AG10803 (cell line): ENCODE measurements at regions not wholly inside any gene's neighbourhood (a gene's known extent, or its start where the extent isn't known, plus 50 kb on each side); places are given as distances from the start of the nearest gene placed in this dataset.

Source experiments
- DNase-seq: peaks from one replicate; pipeline ENCODE4 v3.0.0; 2010; ENCODE audit warnings: low read depth
- H3K4me3 ChIP-seq: 2 replicates; pipeline ENCODE4 v1.5.1; 2011; ENCODE audit warnings: mild to moderate bottlenecking, low read length, control low read depth
- CTCF ChIP-seq: conservative IDR thresholded peaks from 2 replicates; pipeline ENCODE4 v1.5.1; 2011; ENCODE audit warnings: mild to moderate bottlenecking, low read length, control low read depth, inconsistent platforms

- H3K4me3 ChIP-seq: no peak overlapping the region
- TF ChIP-seq CTCF: no peak
- DNase-seq: no peak
Observed at GRCh38 chr4:134773497-134774000, 572.0 kb upstream of the PABPC4L start.

- no peak overlapping the region for H3K4me3 ChIP-seq
Observed at GRCh38 chr4:134762053-134762452, 560.5 kb upstream of the PABPC4L start.

GRCh38 chr4:134756421-134756820, 554.8 kb upstream of the PABPC4L start:
- no peak for TF ChIP-seq CTCF
- H3K4me3 ChIP-seq: no peak overlapping the region
- no peak for DNase-seq

More at GRCh38 chr4:134762053-134762452, 560.5 kb upstream of the PABPC4L start:
- DNase-seq: no peak
- no peak for TF ChIP-seq CTCF

- H3K4me3 ChIP-seq: no peak overlapping the region
- no peak for DNase-seq
- TF ChIP-seq CTCF: no peak
Observed at GRCh38 chr4:134754301-134755019, 552.9 kb upstream of the PABPC4L start.

GRCh38 chr4:134753390-134753789, 551.8 kb upstream of the PABPC4L start:
- no peak for TF ChIP-seq CTCF
- H3K4me3 ChIP-seq: no peak overlapping the region
- no peak for DNase-seq

GRCh38 chr4:134747108-134747805, 545.7 kb upstream of the PABPC4L start:
- DNase-seq: no peak
- TF ChIP-seq CTCF: no peak
- no peak overlapping the region for H3K4me3 ChIP-seq

GRCh38 chr4:134740290-134740689, 538.7 kb upstream of the PABPC4L start:
- no peak for TF ChIP-seq CTCF
- no peak overlapping the region for H3K4me3 ChIP-seq
- DNase-seq: no peak
